Endothelial cell of umbilical vein (primary cell): ENCODE measurements at regions not wholly inside any gene's neighbourhood (a gene's known extent, or its start where the extent isn't known, plus 50 kb on each side); places are given as distances from the start of the nearest gene placed in this dataset.

ENCODE experiments used
- BruUV-seq: library from RNA; stranded (reverse); fragments of 400-500 nt; replicated peaks from 2 replicates; lab custom pipeline; 2021; lab: Mats Ljungman, UMichigan
- CTCF ChIA-PET: fragments of 300-600, 350-600 bp; sonication (Branson Sonifier 250); formaldehyde crosslinking; loops from one replicate; lab custom pipeline; 2021; ENCODE audit warnings: antibody characterized with exemption, inconsistent platforms; lab: Charles Lee
- POLR2A ChIA-PET: fragments of 300-600, 350-600 bp; sonication (Branson Sonifier 250); formaldehyde crosslinking; loops from one replicate; lab custom pipeline; 2021; ENCODE audit warnings: antibody characterized with exemption, inconsistent platforms; lab: Charles Lee
- DNase-seq: peaks from one replicate; pipeline ENCODE4 v3.0.0-alpha.2; 2011; ENCODE audit warnings: low read depth, low spot score
- FAIRE-seq: peaks from 2 replicates; lab custom pipeline; 2011; peaks lifted over from hg19 to GRCh38; lab: Jason Lieb, UNC
- H2AFZ ChIP-seq: 2 replicates; pipeline ENCODE4 v1.6.0; 2012; ENCODE audit warnings: low read depth, low read length, control low read depth, inconsistent platforms
- H3K27ac ChIP-seq: 2 replicates; pipeline ENCODE4 v1.5.1; 2011; ENCODE audit warnings: low read depth, mild to moderate bottlenecking, control low read depth, low read length, moderate library complexity; ENCODE audit not compliant: insufficient read depth
- H3K27me3 ChIP-seq, 2 experiments: 2 replicates each; pipeline versions ENCODE4 v1.6.0 to v1.6.1; 2011; ENCODE audit warnings: low read length in 2 of 2, mixed read lengths in 1 of 2; ENCODE audit not compliant: control insufficient read depth in 2 of 2, insufficient read depth in 2 of 2
- H3K36me3 ChIP-seq, 2 experiments: 2 replicates in 1 of 2; 3 replicates in 1 of 2; pipeline ENCODE4 v1.5.1; 2011; ENCODE audit warnings: low read length in 2 of 2, mild to moderate bottlenecking in 1 of 2, moderate library complexity in 1 of 2; ENCODE audit not compliant: control insufficient read depth in 2 of 2, insufficient read depth in 2 of 2; ENCODE audit errors: extremely low read depth in 1 of 2
- H3K4me1 ChIP-seq: 3 replicates; pipeline ENCODE4 v1.5.1; 2011; ENCODE audit warnings: mild to moderate bottlenecking, low read length; ENCODE audit not compliant: control insufficient read depth, insufficient read depth; ENCODE audit errors: extremely low read depth
- H3K4me2 ChIP-seq: 2 replicates; pipeline ENCODE4 v1.6.1; 2011; ENCODE audit warnings: low read length, control low read depth, mixed read lengths; ENCODE audit not compliant: insufficient read depth
- H3K4me3 ChIP-seq, 3 experiments: fragments of 200-600 bp in 1 of 3; sonication (generic), shearing (Covaris generic) in 1 of 3; replicated peaks in 1 of 3; 2 replicates each; pipeline ENCODE4 v1.5.1; 2011 to 2016; ENCODE audit warnings: control low read depth in 3 of 3, low read length in 3 of 3, mild to moderate bottlenecking in 2 of 3, inconsistent platforms in 1 of 3, low read depth in 1 of 3, moderate library complexity in 1 of 3; ENCODE audit not compliant: insufficient read depth in 1 of 3
- H3K79me2 ChIP-seq: 2 replicates; pipeline ENCODE4 v1.6.0; 2012; ENCODE audit warnings: low read length, inconsistent platforms; ENCODE audit not compliant: control insufficient read depth, insufficient read depth
- H3K9ac ChIP-seq: replicated peaks from 2 replicates; pipeline ENCODE3; 2011; ENCODE audit warnings: low read length, control low read depth; ENCODE audit not compliant: insufficient read depth; ENCODE audit errors: extremely low read depth
- H3K9me1 ChIP-seq: replicated peaks from 3 replicates; pipeline ENCODE4 v1.6.0; 2011; ENCODE audit warnings: mild to moderate bottlenecking, low read length; ENCODE audit not compliant: control insufficient read depth, insufficient read depth; ENCODE audit errors: extremely low read depth
- H3K9me3 ChIP-seq: replicated peaks from 2 replicates; pipeline ENCODE4 v1.5.1; 2012; ENCODE audit warnings: low read length, inconsistent platforms; ENCODE audit not compliant: control insufficient read depth, insufficient read depth
- H4K20me1 ChIP-seq: replicated peaks from 2 replicates; pipeline ENCODE3; 2011; ENCODE audit warnings: mild to moderate bottlenecking, low read length; ENCODE audit not compliant: control insufficient read depth, insufficient read depth; ENCODE audit errors: extremely low read depth
- EZH2 ChIP-seq: IDR thresholded peaks from 2 replicates; pipeline ENCODE4 v1.6.1; 2012; ENCODE audit warnings: borderline replicate concordance, low read depth, mild to moderate bottlenecking, moderate library complexity, low read length, inconsistent platforms; ENCODE audit not compliant: severe bottlenecking
- FOS ChIP-seq: IDR thresholded peaks from 2 replicates; pipeline ENCODE4 v1.6.1; 2011; ENCODE audit warnings: mild to moderate bottlenecking, low read length, moderate library complexity, borderline replicate concordance; ENCODE audit not compliant: insufficient read depth
- GATA2 ChIP-seq: IDR thresholded peaks from 2 replicates; pipeline ENCODE4 v1.7.0; 2011; ENCODE audit warnings: low read depth, mild to moderate bottlenecking, moderate library complexity, mixed read lengths, low read length; ENCODE audit not compliant: insufficient read length, insufficient read depth
- JUN ChIP-seq: IDR thresholded peaks from 2 replicates; pipeline ENCODE4 v1.6.1; 2011; ENCODE audit warnings: borderline replicate concordance, low read depth; ENCODE audit not compliant: insufficient read length, insufficient read depth
- MYC ChIP-seq: IDR thresholded peaks from one replicate; pipeline ENCODE4 v1.6.1; 2011; ENCODE audit warnings: mild to moderate bottlenecking, low read depth, low read length
- POLR2A ChIP-seq: IDR thresholded peaks from 2 replicates; pipeline ENCODE4 v1.6.1; 2012; ENCODE audit warnings: low read depth, mild to moderate bottlenecking, control low read depth, low read length
- POLR2AphosphoS5 ChIP-seq: IDR thresholded peaks from 2 replicates; pipeline ENCODE4 v1.6.1; 2012; ENCODE audit warnings: low read depth, mild to moderate bottlenecking, control low read depth, low read length, moderate library complexity; ENCODE audit not compliant: insufficient read depth
- dilution Hi-C: fragments of 300-500 bp; cut with MboI; formaldehyde crosslinking; loops from one replicate; pipeline ENCODE4 v1.15.0; 2019; ENCODE audit warnings: low sequenced_read_pairs; ENCODE audit not compliant: extremely low pct_ligation_motif_present
- intact Hi-C: fragments of 100-400 bp; cut with micrococcal nuclease; formaldehyde crosslinking; loops from one replicate; pipeline ENCODE4 v1.10.0; 2022
- TF ChIP-seq, protein P1 (sequence below), 2 donors: IDR thresholded peaks; 1 replicate in 1 of 2; 2 replicates in 1 of 2; pipeline ENCODE4 v1.5.1; 2011; ENCODE audit warnings: low read length in 2 of 2, mild to moderate bottlenecking in 2 of 2, moderate library complexity in 2 of 2, control low read depth in 1 of 2, inconsistent platforms in 1 of 2, low read depth in 1 of 2; ENCODE audit not compliant: insufficient read depth in 1 of 2; ENCODE audit errors: extremely low read depth in 1 of 2
- TF ChIP-seq, protein P2 (sequence below): IDR thresholded peaks from 2 replicates; pipeline ENCODE4 v1.6.1; 2011; ENCODE audit not compliant: insufficient read depth, insufficient read length

DNA sequence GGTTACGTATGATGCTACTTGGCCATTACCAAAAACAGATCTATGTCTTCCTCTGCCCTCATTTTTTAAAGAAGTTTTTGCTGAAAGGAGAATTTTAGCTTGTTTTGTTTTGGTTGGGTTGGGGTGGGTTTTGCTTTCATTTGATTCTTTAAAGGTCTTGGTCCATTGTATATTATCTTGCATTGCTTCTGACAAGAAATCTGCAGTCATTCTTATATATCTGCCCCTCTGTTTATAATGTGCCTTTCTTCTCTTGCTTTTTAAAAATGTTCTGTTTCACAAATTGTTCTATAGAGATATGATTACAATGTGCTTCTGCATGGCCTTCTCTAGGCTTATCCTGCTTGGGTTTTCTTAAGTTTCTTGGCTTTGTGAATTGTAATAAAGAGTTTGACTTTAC lies 660.6 kb downstream of the RNF144A start:
- Histone ChIP-seq H3K27me3 (no peaks in the 10 kb centered on the region), H3K4me1 (no peaks in the 10 kb centered on the region), H3K79me2 (no peaks in the 10 kb centered on the region), H3K9ac (no peak overlapping the region), H3K4me2 (no peak overlapping the region), H3K9me3 (peaks cover 10% of the 10 kb centered on the region), H3K27ac (no peak overlapping the region), H3K4me3 (no peak overlapping the region), H3K9me1 (no peaks in the 10 kb centered on the region), H3K36me3 (no peaks in the 10 kb centered on the region), H2AFZ (no peak overlapping the region), H4K20me1 (no peaks in the 10 kb centered on the region)
- POLR2A ChIA-PET = no interaction called here
- DNase-seq (no peak), FAIRE-seq (no peak)
- no peak for TF ChIP-seq FOS
- TF ChIP-seq EZH2 = no peak
- TF ChIP-seq, protein P1, sequence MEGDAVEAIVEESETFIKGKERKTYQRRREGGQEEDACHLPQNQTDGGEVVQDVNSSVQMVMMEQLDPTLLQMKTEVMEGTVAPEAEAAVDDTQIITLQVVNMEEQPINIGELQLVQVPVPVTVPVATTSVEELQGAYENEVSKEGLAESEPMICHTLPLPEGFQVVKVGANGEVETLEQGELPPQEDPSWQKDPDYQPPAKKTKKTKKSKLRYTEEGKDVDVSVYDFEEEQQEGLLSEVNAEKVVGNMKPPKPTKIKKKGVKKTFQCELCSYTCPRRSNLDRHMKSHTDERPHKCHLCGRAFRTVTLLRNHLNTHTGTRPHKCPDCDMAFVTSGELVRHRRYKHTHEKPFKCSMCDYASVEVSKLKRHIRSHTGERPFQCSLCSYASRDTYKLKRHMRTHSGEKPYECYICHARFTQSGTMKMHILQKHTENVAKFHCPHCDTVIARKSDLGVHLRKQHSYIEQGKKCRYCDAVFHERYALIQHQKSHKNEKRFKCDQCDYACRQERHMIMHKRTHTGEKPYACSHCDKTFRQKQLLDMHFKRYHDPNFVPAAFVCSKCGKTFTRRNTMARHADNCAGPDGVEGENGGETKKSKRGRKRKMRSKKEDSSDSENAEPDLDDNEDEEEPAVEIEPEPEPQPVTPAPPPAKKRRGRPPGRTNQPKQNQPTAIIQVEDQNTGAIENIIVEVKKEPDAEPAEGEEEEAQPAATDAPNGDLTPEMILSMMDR (IDR thresholded peaks at IDR 0.05; ENCODE audit: extremely low read depth in 1 of 2, insufficient read depth in 1 of 2, low read depth in 1 of 2, low read length in 2 of 2) = no peak
- CTCF ChIA-PET = no interaction called here
- intact Hi-C loops = no loop called here
- dilution Hi-C loops = no loop called here
- BruUV-seq = no TSS peak

DNA sequence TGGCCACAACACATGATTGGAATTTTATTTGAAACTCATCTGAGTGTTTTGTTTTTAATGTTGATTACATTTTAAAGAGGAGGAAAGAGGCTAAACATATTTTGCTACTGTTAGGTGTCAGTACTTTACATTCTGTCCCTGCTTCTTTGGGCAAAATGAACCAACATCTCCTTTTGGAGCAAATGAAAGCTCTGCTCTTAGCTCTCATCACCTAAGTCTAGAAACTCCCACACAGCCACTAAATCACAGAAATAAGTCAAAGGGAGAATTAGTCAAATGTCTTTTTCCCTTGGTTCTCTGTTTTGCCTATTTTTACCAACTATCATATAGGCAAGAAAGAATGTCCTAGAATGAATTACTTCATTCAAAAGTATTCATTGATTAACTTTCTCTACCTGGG lies 666.8 kb downstream of the RNF144A start:
- no peak overlapping the region for H2AFZ ChIP-seq
- intact Hi-C loops = no loop called here
- BruUV-seq = no TSS peak
- no peaks in the 10 kb centered on the region for H3K9me1 ChIP-seq
- H3K4me1 ChIP-seq = no peaks in the 10 kb centered on the region
- dilution Hi-C loops = no loop called here
- FAIRE-seq (no peak), DNase-seq (no peak)
- ChIA-PET POLR2A (no interaction called here), CTCF (no interaction called here)
- H3K27me3 ChIP-seq = no peaks in the 10 kb centered on the region
- peaks cover 4% of the 10 kb centered on the region for H3K9me3 ChIP-seq
- TF ChIP-seq GATA2 (no peak), JUN (no peak), EZH2 (no peak), POLR2A (no peak), POLR2AphosphoS5 (no peak), MYC (no peak), FOS (no peak)
- TF ChIP-seq, protein P1 (IDR thresholded peaks at IDR 0.05; ENCODE audit: extremely low read depth in 1 of 2, insufficient read depth in 1 of 2, low read depth in 1 of 2, low read length in 2 of 2) = no peak
- TF ChIP-seq, protein P2, sequence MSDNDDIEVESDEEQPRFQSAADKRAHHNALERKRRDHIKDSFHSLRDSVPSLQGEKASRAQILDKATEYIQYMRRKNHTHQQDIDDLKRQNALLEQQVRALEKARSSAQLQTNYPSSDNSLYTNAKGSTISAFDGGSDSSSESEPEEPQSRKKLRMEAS = no peak
- no peaks in the 10 kb centered on the region for H4K20me1 ChIP-seq
- H3K4me2 ChIP-seq = no peak overlapping the region
- no peaks in the 10 kb centered on the region for H3K79me2 ChIP-seq
- H3K36me3 ChIP-seq = no peaks in the 10 kb centered on the region
- H3K9ac ChIP-seq = no peak overlapping the region
- no peak overlapping the region for H3K27ac ChIP-seq
- H3K4me3 ChIP-seq = no peak overlapping the region
